Liver (tissue), 8 donors: ENCODE measurements at regions not wholly inside any gene's neighbourhood (a gene's known extent, or its start where the extent isn't known, plus 50 kb on each side); places are given as distances from the start of the nearest gene placed in this dataset.

Experiments
- DNase-seq: peaks from one replicate; pipeline ENCODE4 v3.0.0-alpha.2; 2017; ENCODE audit warnings: low spot score
- H3K27ac ChIP-seq, 2 donors: one replicate each; pipeline ENCODE4 v1.7.0; 2013; ENCODE audit warnings: inconsistent platforms in 2 of 2, low read length in 2 of 2, control low read depth in 1 of 2, low read depth in 1 of 2, mild to moderate bottlenecking in 1 of 2
- H3K27me3 ChIP-seq, 4 donors: one replicate each; pipeline versions ENCODE4 v1.6.1 to v1.7.0; 2013; ENCODE audit warnings: low read length in 3 of 4, inconsistent platforms in 1 of 4, mild to moderate bottlenecking in 1 of 4, moderate library complexity in 1 of 4; ENCODE audit not compliant: control insufficient read depth in 4 of 4, insufficient read depth in 4 of 4
- H3K36me3 ChIP-seq, 4 donors: one replicate each; pipeline versions ENCODE4 v1.6.1 to v1.7.0; 2013; ENCODE audit warnings: low read length in 3 of 4, mild to moderate bottlenecking in 3 of 4, low read depth in 1 of 4, moderate library complexity in 1 of 4; ENCODE audit not compliant: control insufficient read depth in 4 of 4, insufficient read depth in 3 of 4
- H3K4me1 ChIP-seq, 4 donors: one replicate each; pipeline versions ENCODE4 v1.6.1 to v1.7.0; 2013; ENCODE audit warnings: low read length in 3 of 4, mild to moderate bottlenecking in 3 of 4, moderate library complexity in 1 of 4; ENCODE audit not compliant: control insufficient read depth in 4 of 4, insufficient read depth in 4 of 4
- H3K4me3 ChIP-seq, 3 donors: one replicate each; pipeline versions ENCODE4 v1.6.1 to v1.7.0; 2013; ENCODE audit warnings: low read length in 3 of 3, control low read depth in 1 of 3, low read depth in 1 of 3, mild to moderate bottlenecking in 1 of 3
- H3K9ac ChIP-seq, 2 donors: one replicate each; pipeline ENCODE4 v1.7.0; 2013; ENCODE audit warnings: low read length in 2 of 2, mild to moderate bottlenecking in 2 of 2, moderate library complexity in 2 of 2, control low read depth in 1 of 2, low read depth in 1 of 2
- H3K9me3 ChIP-seq, 4 donors: one replicate each; pipeline versions ENCODE4 v1.6.1 to v1.7.0; 2013; ENCODE audit warnings: low read length in 3 of 4; ENCODE audit not compliant: control insufficient read depth in 4 of 4
- ATF3 ChIP-seq: IDR thresholded peaks from 2 replicates; pipeline ENCODE4 v1.6.1; 2016; ENCODE audit warnings: antibody characterized with exemption
- CTCF ChIP-seq: fragments of 150-350 bp; IDR thresholded peaks from 2 replicates; pipeline ENCODE4 v1.5.1; 2017; ENCODE audit warnings: improper control_type of control experiment, low read depth, low read length; ENCODE audit not compliant: missing input control
- EGR1 ChIP-seq, 2 donors: IDR thresholded peaks; 2 replicates each; pipeline ENCODE4 v1.6.1; 2016 to 2018; ENCODE audit warnings: antibody characterized with exemption in 2 of 2, low read depth in 2 of 2
- FOXA1 ChIP-seq: IDR thresholded peaks from 2 replicates; pipeline ENCODE4 v1.6.1; 2016; ENCODE audit warnings: antibody characterized with exemption
- FOXA2 ChIP-seq: IDR thresholded peaks from 2 replicates; pipeline ENCODE4 v1.6.1; 2016; ENCODE audit warnings: antibody characterized with exemption
- GABPA ChIP-seq, 2 donors: IDR thresholded peaks in 1 of 2; conservative IDR thresholded peaks in 1 of 2; 2 replicates each; pipeline ENCODE4 v1.6.1; 2016; ENCODE audit warnings: antibody characterized with exemption in 2 of 2, mild to moderate bottlenecking in 1 of 2, moderate library complexity in 1 of 2
- HNF4A ChIP-seq, 2 donors: conservative IDR thresholded peaks; 2 replicates each; pipeline ENCODE4 v1.6.1; 2016; ENCODE audit warnings: antibody characterized with exemption in 2 of 2, mild to moderate bottlenecking in 2 of 2
- HNF4G ChIP-seq: IDR thresholded peaks from 2 replicates; pipeline ENCODE4 v1.6.1; 2016; ENCODE audit warnings: antibody characterized with exemption
- JUND ChIP-seq, 2 donors: IDR thresholded peaks; 2 replicates each; pipeline ENCODE4 v1.6.1; 2016; ENCODE audit warnings: antibody characterized with exemption in 2 of 2
- MAX ChIP-seq: IDR thresholded peaks from 2 replicates; pipeline ENCODE4 v1.6.1; 2016; ENCODE audit warnings: antibody characterized with exemption
- NR2F2 ChIP-seq: IDR thresholded peaks from 2 replicates; pipeline ENCODE4 v1.6.1; 2016; ENCODE audit warnings: antibody characterized with exemption
- RAD21 ChIP-seq, 2 donors: IDR thresholded peaks; 2 replicates each; pipeline ENCODE4 v1.6.1; 2016; ENCODE audit warnings: antibody characterized with exemption in 2 of 2, mild to moderate bottlenecking in 2 of 2
- REST ChIP-seq: IDR thresholded peaks from 2 replicates; pipeline ENCODE4 v1.6.1; 2016; ENCODE audit warnings: antibody characterized with exemption, mild to moderate bottlenecking
- RXRA ChIP-seq, 2 donors: IDR thresholded peaks; 2 replicates each; pipeline ENCODE4 v1.6.1; 2017 to 2018; ENCODE audit warnings: antibody characterized with exemption in 2 of 2, mild to moderate bottlenecking in 1 of 2
- SP1 ChIP-seq: IDR thresholded peaks from 2 replicates; pipeline ENCODE4 v1.6.1; 2018; ENCODE audit warnings: antibody characterized with exemption, mild to moderate bottlenecking
- TAF1 ChIP-seq: conservative IDR thresholded peaks from 2 replicates; pipeline ENCODE4 v1.6.1; 2016; ENCODE audit warnings: antibody characterized with exemption, mild to moderate bottlenecking
- YY1 ChIP-seq: IDR thresholded peaks from 2 replicates; pipeline ENCODE4 v1.6.1; 2016; ENCODE audit warnings: antibody characterized with exemption, mild to moderate bottlenecking
- ZBTB33 ChIP-seq: IDR thresholded peaks from 2 replicates; pipeline ENCODE4 v1.6.1; 2016; ENCODE audit warnings: antibody characterized with exemption
- WGBS: extraction: QIAGEN DNeasy Blood & Tissue Kit; methylation state at CpG from one replicate; pipeline ENCODE4 v1.1.7; 2013; 5-methylcytosine and 5-hydroxymethylcytosine counted together
- donor health status: healthy.
- donor health status: healthy.
- donor health status: healthy.
- donor health status: healthy.
- donor health status: healthy.

GRCh38 chr3:31237887-31238286 is 294.8 kb upstream of the STT3B start:
- DNase-seq: no peak
- H3K27me3 ChIP-seq: no peaks in the 10 kb centered on the region
- H3K9me3 ChIP-seq: no peaks in the 10 kb centered on the region
- WGBS: 69% methylated on average over 4 of the region's 4 CpGs
- H3K4me1 ChIP-seq: no peaks in the 10 kb centered on the region
- H3K4me3 ChIP-seq: no peak overlapping the region
- no peak for TF ChIP-seq MAX
- TF ChIP-seq SP1: no peak
- TF ChIP-seq EGR1 (IDR thresholded peaks at IDR 0.05; ENCODE audit: low read depth in 2 of 2): no peak
- TF ChIP-seq FOXA1: no peak
- no peak for TF ChIP-seq ATF3
- TF ChIP-seq GABPA (IDR thresholded peaks at IDR 0.05 in 1 of 2, conservative IDR thresholded peaks at IDR 0.05 in 1 of 2): no peak
- no peak for TF ChIP-seq REST
- no peak for TF ChIP-seq HNF4G
- no peak for TF ChIP-seq ZBTB33
- TF ChIP-seq YY1: no peak
- TF ChIP-seq RAD21 (IDR thresholded peaks at IDR 0.05): no peak
- no peak for TF ChIP-seq RXRA (IDR thresholded peaks at IDR 0.05)
- no peak for TF ChIP-seq JUND (IDR thresholded peaks at IDR 0.05)
- TF ChIP-seq NR2F2: no peak
- TF ChIP-seq FOXA2: no peak
- TF ChIP-seq CTCF: no peak
- no peak for TF ChIP-seq TAF1
- TF ChIP-seq HNF4A (conservative IDR thresholded peaks at IDR 0.05): no peak
- H3K36me3 ChIP-seq: no peaks in the 10 kb centered on the region
- no peak overlapping the region for H3K27ac ChIP-seq
- no peak overlapping the region for H3K9ac ChIP-seq

- Histone ChIP-seq H3K27ac (no peak overlapping the region), H3K9ac (no peak overlapping the region), H3K27me3 (no peaks in the 10 kb centered on the region), H3K9me3 (no peaks in the 10 kb centered on the region), H3K4me3 (no peak overlapping the region), H3K36me3 (no peaks in the 10 kb centered on the region), H3K4me1 (no peaks in the 10 kb centered on the region)
- 83% methylated on average over 5 of the region's 5 CpGs for WGBS
- no peak for DNase-seq
- no peak for TF ChIP-seq MAX
- no peak for TF ChIP-seq REST
- no peak for TF ChIP-seq CTCF
- no peak for TF ChIP-seq RAD21 (IDR thresholded peaks at IDR 0.05)
- no peak for TF ChIP-seq GABPA (IDR thresholded peaks at IDR 0.05 in 1 of 2, conservative IDR thresholded peaks at IDR 0.05 in 1 of 2)
- no peak for TF ChIP-seq FOXA2
- no peak for TF ChIP-seq EGR1 (IDR thresholded peaks at IDR 0.05; ENCODE audit: low read depth in 2 of 2)
- no peak for TF ChIP-seq FOXA1
- no peak for TF ChIP-seq ATF3
- no peak for TF ChIP-seq HNF4G
These were observed 292.7 kb upstream of the STT3B start for GRCh38 chr3:31240013-31240412.
